Stimulated activated CD4-positive, alpha-beta T cell treated with anti-CD3 and anti-CD28 coated beads, TNF-alpha, amount 100 ng/mL, for 48 hours (primary cell): ENCODE measurements at regions not wholly inside any gene's neighbourhood (a gene's known extent, or its start where the extent isn't known, plus 50 kb on each side); places are given as distances from the start of the nearest gene placed in this dataset.

ENCODE experiments used
- DNase-seq, 3 donors: peaks; one replicate each; pipeline ENCODE4 v3.0.0-alpha.2; 2020; ENCODE audit warnings: low read depth in 3 of 3

DNA sequence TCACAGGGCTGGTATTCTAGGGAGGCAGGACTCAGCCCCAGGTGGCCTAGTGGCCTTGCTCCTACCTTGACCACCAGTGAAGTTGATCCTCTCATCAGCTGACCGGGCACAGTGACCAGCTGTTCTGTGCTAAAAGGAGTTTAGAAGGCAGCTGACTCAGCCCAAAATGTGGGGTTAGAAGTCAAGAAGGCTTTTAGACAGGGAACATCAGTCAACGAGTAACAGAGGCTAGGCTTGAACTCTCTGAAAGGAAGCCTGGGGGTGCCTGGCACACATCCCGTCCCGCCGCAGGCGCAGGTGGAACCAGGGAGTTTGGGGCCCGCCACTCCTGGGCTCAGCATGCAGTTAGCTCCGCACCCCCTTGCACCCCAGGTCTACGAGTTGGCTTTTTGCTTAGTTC, 114.9 kb upstream of the SLC45A1 start:
- no peak for DNase-seq

DNA sequence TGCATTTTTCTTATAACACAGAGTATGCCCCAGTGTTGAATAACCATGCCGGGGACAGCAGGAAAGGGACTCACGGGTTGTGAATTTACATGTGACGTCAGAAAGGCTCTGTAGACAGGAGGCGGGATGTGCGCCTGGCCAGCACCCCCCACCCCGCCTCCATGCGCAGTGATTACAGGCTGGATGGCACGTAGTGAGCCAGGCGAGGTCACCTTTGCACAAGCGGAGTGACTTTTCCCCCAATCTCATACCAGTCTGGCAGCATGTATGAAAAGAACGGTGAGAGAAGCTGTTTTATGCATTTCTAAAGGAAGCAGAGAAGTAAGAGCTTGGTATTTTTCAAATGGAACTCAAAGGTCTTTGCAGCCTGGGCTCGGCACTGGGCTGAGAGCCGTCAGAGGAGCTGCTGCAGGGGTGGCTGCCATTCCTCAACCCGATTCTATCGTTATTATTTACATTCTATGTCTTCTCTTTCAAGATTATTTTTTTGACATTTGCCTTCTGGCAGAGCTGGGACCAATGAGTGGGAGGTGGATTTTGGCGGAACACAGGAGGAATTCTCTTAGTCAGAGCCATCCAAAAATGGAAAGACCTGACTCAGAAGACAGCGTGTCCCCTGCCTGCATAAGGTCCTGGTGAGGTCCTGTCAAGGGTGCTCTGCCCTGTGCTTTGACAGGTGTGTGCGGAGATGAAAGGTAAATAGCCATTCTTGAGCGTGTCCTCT, 115.6 kb upstream of the SLC45A1 start:
- no peak for DNase-seq

DNA sequence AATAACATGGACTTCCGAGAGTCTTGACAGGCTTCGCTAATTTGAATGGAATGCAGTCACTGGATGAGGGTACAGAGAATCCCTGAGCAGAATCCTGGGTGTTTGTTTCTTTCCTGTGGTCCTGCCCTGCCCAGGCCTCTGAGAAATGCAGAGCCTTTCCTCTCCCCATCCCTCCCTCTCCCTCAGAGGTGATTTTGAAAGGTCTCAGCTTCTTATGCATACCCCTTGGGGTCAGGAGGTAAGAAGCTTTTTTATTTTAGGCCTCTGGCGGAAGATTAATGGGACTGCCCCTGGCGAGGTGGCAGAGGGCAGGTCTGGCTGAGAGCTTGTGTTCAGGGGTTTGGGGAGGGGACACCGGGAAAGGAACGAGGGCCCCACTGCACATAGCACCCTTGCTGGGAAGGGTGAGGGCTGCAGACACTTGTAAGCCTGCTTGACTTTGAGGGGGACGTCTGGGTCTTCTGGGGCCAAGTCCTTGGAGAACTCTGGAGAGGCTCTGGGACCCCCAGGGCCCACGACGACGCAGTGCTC, 116.5 kb upstream of the SLC45A1 start:
- no peak for DNase-seq

DNA sequence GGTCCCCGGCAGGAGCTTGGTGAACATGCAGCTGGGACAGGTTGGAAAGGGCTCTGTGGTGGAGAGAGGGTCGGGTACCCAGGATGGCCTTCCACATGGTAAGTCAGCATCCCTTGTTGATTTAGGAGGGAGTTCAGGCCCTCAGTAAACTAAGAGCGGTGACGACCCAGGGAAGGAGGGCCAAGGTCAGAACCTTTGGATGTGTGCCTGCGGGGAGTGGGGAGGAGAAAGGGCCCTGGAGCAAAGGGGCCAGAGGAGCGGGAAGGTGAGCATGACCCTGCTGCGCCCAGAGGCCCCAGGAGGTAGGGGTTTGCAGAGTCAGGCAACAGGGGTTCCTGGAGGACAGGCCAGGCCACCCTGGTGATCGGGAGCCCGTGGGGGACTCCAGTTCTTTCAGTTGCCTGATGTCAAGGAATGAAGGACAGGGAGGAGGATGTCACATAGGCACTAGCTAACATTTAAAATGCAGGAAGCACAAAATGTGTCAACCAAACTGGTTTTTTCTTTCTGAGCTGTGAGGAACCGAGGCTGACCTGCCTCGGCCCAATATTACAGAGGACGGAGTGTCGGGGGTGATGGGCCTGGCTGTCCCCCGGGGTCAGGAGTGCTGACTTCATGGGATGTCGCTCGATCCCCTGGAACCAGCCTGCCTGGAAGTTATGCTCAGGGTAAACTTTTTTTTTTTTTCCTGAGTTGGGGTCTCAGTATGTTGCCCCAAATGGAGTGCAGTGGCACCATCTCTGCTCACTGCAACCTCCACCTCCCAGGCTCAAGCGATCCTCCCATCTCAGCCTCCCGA, 117.4 kb upstream of the SLC45A1 start:
- no peak for DNase-seq

DNA sequence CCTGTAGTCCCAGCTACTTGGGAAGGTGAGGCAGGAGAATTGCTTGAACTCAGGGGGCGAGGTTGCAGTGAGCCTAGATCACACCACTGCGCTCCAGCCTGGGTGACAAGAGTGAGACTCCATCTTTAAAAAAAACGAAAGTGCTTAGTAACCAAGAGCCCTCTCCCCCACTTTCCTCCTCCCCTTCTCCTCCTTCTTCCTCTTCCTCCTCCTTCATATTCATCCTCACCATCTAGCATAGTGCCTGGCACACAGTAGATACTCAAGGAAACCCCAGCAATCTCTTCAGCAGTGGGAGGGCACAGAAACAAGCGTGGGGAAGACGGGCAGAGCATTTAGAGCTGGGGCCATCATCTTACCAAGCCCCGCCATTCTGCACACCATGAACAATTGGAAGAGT, 119.4 kb upstream of the SLC45A1 start:
- no peak for DNase-seq

DNA sequence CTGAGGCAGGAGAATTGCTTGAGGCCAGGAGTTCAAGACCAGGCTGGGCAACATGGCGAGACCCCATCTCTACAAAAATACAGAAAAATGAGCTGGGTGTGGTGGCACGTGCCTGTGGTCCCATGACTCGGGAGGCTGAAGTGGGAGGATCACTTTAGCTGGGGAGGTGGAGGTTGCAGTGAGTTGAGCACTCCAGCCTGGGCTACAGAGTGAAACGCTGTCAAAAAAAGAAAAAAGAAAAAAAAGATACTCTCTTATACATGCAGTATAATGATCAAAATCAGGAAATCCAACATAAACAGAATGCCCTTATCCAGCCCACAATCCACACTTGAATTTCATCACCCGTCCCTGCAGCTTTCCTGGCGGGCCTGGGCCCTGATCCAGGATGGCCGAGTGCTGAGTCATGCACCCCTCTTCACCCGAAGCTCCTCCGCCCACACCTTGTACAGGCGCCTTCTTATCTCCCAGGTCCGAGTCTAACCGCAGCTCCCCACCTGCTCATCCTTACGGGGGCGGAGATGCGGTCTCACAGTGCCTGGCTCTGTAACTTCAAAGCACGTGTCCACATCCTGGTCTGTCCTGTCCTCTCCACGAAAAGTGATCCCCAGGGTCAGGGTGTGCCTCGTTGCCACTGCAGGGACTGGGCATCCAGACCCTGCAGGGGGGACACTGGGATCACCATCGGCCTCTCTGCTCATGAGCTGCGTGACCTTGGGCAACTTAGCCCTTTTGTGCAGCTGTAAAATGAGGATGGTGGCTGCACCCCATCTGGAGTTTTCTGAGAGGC, 120.2 kb upstream of the SLC45A1 start:
- no peak for DNase-seq

DNA sequence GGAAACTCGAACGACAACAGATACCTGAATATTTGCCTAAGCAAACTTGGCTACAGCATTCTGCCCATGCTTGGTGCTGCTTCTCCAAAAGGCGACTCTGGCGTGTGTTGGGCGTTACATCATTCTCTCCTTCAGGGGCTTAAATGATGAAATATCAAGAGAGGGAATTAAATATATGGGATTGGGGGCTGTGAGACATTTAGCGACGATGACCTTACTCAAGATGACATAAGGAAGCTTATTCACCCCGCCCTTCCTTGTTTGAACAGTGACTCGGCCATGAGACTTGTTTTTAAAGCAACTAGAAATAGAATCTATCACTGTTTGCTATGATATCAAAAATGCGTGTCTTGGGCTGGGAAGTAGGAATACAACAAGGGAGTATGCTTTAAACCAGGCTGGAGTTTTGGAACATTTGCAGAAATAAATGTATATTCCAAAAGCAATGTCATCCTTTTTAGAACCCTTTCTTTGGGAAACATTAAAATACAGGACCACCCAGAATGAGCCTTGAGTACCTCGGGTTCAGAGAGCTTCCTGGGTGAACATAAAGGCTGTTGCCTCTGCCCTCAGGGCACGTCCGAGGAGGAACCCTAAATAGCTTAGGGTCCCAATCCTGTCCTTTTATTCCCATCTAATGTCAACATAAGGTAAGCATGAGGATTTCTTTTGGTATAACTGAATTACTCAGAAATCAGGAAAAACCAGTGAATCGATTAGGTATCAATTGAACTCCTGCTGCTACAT, 123.3 kb upstream of the SLC45A1 start:
- no peak for DNase-seq

DNA sequence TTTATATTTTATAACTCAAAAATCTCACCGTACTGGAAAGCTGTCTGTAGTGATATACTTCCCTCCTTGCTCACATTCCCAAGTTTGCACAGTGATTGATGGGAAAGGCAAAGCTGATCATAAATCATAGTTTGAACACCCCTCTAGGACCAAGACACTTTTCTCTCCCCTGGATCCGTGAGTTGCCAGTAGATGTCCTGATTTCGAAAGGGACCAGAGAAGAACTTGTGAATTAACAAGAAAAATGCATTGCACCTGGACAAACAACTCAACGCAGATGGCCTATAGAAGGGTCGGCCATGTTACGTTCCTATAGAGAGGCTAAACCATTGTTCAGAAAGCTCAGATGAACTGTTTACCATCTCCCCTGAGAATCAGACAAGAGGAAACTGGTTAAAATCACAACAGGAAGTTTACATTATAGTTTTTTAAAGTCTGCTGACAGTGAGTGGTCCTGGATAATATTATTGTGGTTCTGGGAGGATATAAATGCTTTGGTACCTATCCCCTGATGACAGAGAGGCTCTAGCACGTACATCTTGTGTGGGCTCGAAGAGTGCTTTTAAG, 124.0 kb upstream of the SLC45A1 start:
- no peak for DNase-seq

DNA sequence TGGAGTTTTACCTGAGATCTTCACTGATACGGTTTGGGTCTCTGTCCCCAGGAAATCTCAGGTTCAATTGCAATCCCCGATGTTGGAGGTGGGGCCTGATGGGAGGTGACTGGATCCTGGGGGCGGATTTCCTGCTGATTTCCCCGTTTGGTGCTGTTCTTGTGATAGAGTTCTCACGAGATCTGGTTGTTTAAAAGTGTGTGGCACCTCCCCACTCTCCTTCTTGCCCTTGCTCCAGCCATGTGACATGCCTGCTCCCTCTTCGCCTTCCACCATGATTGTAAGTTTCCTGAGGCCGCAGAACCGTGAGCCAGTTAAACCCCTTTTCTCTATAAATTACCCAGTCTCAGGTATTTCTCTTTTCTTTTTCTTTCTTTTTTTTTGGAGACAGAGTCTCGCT, 126.4 kb upstream of the SLC45A1 start:
- DNase-seq: no peak

DNA sequence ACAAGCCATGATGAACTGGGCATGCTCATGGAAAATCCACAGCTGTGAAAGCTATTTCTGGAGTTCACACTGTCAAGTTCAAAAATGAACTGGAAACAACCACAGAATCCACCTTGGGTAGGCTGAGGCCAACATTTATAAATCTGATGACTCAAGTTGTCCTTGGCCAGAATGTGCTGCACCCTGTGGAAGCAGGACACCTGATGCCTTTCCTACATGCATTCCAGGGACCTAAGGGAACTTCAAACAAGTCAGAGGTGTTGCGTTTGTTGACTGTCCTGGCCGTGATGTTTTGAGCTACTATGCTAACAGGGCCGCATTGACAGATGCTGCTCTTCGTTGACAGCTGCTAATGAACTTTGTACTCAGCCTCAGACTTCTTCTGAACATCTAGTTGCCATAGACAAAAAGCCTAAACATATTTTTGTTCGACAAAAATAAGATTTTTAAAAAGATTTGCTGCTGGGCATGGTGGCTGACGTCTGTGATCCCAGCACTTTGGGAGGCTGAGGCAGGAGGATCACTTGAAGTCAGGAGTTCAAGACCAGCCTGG, 127.9 kb upstream of the SLC45A1 start:
- no peak for DNase-seq

DNA sequence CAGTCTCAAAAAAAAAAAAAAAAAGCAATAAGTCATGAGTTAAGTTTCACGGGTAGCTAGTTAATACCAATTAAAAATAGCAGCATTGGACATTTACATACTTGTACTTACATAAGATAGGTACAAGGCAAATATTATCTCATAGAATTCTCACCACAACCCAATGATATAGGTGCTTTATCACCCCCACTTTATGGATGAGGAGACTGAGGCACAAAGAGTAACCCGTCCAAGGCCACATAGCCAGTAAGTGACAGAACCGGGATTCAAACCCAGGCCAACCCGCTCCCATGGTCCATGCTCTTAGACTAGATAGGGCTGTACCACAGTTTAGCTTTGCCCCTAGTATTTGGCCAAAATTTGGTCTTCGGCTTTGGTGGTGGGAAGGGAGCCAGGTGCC, 132.5 kb upstream of the SLC45A1 start:
- no peak for DNase-seq

DNA sequence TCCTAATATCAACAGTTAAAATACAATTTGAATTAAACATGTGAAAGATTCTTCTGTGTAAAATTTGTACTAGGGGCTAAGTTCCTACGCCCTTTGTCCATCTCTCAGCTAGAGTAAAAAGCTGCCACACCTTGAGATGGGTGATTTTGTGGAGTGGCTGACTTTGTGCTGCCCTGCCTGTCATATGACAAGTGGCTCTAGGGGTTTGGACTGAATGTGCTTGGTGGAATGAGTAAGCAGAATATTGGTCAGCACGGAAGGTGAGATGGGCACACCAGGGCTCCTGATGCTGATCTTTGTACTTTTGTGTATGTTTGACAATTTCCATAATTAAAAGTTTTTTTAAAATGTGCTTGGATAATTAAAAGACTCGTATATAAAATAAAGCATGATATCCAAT, 133.6 kb upstream of the SLC45A1 start:
- DNase-seq: no peak

DNA sequence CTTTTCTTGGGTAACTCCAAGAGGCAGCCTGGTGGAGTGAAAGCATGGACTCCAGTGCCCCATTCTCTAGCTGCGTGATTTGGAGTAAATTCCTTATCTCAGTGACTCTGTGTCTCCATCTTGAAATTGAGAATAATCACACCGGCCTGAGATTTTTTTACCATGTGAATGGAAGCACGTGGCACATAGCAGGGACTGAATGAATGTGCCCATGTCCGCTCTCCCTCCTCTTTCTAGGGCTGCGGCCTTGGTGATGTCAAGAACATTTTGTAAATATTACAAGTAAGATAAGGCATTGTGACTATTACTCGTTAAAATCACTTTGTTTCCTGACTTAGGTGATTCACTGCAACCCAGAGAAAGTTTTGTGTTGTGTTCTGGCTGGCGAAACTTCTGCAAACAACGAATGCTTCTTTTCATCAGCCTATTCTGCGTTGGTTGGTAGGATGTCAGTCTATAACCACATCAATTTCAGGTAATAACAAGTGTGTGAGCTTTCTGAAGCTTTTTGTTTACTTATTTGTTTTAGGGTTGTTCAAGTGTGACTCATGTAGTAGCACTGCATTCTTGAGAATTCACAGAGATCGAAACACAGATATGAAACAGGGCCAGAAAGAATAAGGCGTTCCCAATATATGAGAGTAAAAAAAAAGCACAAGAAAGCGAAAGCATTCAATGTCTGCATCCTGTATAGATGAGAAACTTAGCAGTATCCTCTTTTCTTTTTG, 135.7 kb upstream of the SLC45A1 start:
- no peak for DNase-seq

DNA sequence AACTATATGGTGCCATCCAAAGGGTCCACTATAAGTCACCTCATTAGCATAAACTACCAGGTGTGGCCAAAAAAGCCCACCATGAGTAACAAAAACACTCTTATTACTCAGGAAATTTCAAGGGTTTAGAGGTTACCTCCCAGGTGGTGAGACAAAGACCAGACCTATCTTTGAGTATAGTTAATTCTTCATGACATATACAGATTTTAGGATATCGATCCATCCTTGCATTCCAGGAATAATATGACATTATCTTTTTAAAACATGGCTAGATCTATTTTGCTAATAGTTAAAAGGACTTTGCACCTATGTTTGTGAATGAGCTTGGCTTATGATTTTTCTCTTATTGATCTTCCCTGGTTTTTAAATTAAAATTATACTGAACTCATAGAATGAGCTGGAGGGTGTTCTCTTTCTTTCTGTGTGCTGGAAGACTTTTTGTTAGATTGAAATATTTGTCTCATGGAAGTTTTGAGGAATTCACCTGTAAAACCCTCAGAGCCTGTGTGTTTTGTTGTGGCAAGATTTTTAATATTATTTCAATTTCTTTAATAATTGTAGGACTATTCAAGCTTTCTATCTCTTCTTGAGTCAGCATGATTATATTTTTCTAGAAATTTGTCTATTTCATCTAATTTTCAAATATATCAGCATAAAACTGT, 138.7 kb upstream of the SLC45A1 start:
- no peak for DNase-seq

DNA sequence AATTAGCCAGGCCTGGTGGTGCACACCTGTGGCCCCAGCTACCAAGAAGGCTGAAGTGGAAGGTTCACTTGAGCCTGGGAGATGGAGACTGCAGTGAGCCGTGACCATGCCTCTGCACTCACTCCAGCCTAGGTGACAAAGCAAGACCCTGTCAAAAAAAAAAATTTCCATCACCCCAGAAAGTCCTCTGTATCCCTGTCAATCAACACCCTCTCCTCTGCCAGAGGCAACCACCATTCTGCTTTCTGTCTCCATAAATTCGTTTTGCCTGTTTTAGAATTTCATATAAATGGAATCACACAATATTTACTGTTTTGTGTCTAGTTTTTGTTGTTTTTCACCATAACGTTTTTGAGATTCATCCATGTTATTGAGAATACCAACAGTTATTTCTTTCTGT, 141.6 kb upstream of the SLC45A1 start:
- no peak for DNase-seq

DNA sequence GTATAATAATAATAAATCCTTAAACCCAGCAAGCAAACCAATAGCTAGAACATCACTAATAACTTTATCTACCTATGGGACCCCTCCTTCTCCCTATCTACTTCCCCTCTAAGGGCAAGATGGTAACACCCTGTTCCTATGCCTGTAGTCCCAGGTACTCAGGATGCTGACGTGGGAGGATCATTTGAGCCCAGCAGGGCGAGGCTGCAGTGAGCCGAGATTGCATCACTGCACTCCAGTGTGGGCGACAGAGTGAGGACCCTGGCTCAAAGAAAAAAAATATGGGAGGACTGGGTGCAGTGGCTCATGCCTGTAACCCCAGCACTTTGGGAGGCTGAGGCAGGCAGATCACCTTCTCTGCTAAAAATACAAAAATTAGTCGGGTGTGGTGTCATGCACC, 143.1 kb upstream of the SLC45A1 start:
- no peak for DNase-seq

DNA sequence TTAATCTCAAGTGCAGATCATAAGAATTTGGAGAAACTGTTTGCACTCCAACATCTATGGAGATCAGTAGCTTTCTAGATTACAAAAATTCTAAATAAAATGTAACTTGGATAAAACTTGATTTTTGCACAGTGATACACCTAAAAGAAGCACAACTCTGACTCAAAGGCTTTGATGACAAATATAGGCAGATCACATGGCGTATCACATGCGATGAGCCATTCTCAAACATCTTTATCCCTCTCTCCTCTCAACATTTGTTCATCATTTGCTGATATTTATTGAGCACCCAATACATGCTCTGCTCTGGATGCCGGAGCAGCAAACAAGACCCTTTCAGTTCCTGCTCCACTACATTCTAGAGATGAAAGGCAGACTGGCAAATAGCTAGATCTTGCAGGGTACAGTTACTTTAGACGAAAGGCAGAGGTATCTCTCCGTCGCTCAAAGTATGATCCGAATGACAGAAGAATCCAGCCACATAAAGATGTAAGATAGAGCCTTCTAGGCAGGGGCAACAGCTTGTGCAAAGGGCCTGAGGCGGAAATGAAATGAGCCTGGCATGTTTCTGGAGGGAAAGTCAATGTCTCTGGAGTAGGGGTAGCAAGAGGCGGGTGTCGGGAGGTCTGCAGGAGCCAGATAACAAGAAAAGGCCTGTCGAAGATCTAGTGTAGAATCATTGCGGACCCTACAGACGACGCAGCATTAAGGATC, 145.8 kb upstream of the ERRFI1 start:
- no peak for DNase-seq

DNA sequence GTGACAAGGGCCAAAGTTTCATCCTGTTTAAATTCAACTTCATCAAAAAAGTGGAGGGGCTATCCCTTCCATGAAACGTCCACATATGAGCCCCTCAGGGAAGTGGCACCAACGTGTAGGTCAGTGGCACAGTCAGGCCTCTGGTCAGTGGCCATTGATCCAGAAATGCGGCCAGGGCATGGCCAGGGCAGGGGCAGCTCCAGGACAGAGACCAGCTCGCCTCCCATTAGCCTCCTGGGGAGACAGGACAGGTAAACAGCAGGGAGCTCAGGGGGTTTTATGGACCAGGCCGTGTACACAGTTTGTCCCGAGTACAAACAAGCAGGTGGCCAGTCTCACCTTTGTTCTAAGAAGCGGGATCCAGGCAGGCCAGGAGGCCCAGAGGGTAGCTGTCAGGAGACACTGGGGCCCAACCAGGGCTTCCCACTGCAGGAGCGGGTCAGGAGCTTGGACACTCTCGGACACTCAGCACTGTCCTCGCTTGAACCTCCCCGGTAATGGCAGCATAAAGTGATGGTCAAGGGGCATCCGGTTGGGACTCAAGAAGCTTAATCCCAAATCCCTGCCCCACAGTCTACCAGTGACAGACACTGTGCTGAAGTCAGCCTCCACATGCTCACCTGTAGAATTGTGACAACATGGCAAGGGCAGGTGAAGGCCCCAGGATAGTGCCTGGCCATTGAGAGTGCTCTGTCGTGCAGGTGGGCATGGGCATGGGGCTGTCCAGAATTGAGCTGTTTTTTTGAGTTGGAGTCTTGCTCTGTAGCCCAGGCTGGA, 144.1 kb upstream of the ERRFI1 start:
- DNase-seq: no peak
